ENCODE measurements at regions not wholly inside any gene's neighbourhood (a gene's known extent, or its start where the extent isn't known, plus 50 kb on each side); places are given as distances from the start of the nearest gene placed in this dataset.

DNA sequence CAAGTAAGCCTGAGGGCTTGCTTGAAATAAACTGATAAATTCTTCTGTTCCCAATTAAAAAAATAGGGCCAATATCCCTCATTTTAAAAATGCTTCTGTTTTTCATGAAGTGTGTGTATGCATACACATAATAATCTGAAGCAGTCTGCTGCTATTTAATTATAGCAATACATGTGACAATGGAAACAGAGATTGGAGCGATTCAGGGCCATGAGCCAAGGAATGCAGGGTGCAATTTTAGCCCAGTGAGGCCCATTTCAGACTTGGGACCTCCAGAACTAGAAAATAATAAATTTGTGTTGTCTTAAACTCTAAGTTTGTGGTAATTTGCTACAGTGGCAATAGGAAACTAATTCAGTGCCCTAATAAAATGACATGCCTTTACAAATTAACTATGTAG is 264.9 kb downstream of the LTN1 start:
- Histone ChIP-seq H3F3A (ENCODE audit: insufficient read depth) (no peaks in the 10 kb centered on the region), H3K27me3 (ENCODE audit: low read length) (no peaks in the 10 kb centered on the region), H3K9me2 (replicated peaks; ENCODE audit: insufficient read depth, low read length) (no peaks in the 10 kb centered on the region), H3K36me3 (ENCODE audit: low read length) (no peaks in the 10 kb centered on the region), H3K27ac (ENCODE audit: low read depth, low read length) (no peak overlapping the region), H2AFZ (ENCODE audit: low read depth, low read length, severe bottlenecking) (no peak overlapping the region), H3K4me2 (ENCODE audit: low read depth, low read length, poor library complexity, severe bottlenecking) (no peak overlapping the region), H3K9me3 (ENCODE audit: insufficient read depth, low read length) (no peaks in the 10 kb centered on the region), H3K4me3 (ENCODE audit: insufficient read depth, low read length, poor library complexity, severe bottlenecking) (no peak overlapping the region), H4K20me1 (ENCODE audit: low read depth, low read length) (no peaks in the 10 kb centered on the region), H3K79me2 (ENCODE audit: insufficient read depth, low read length) (no peaks in the 10 kb centered on the region), H3K9ac (ENCODE audit: low read length) (no peak overlapping the region)
- TF ChIP-seq, protein P1, sequence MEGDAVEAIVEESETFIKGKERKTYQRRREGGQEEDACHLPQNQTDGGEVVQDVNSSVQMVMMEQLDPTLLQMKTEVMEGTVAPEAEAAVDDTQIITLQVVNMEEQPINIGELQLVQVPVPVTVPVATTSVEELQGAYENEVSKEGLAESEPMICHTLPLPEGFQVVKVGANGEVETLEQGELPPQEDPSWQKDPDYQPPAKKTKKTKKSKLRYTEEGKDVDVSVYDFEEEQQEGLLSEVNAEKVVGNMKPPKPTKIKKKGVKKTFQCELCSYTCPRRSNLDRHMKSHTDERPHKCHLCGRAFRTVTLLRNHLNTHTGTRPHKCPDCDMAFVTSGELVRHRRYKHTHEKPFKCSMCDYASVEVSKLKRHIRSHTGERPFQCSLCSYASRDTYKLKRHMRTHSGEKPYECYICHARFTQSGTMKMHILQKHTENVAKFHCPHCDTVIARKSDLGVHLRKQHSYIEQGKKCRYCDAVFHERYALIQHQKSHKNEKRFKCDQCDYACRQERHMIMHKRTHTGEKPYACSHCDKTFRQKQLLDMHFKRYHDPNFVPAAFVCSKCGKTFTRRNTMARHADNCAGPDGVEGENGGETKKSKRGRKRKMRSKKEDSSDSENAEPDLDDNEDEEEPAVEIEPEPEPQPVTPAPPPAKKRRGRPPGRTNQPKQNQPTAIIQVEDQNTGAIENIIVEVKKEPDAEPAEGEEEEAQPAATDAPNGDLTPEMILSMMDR (IDR thresholded peaks at IDR 0.05; ENCODE audit: insufficient read depth, low read length, poor library complexity, severe bottlenecking), result no peak
- no peak for TF ChIP-seq EZH2phosphoT487 (conservative IDR thresholded peaks at IDR 0.05; ENCODE audit: low read length)

DNA sequence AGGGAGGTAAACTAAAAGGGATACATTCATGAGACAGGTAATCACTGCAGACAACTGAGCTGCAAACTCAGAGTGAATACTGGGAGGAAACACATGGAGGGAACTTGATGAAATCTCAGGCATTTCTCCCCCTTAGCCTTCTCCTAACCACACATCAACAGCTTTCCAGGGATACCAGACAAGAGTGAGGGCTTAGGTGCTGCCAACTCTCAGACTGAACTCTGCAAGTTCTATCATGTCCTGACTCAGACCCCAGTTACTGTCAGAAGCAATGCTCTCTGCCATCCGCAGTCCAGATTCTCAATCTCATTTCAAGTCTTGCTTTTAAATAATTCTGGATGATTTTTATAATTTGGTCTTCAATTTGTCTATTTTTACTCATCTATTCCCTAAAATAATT is 267.3 kb downstream of the LTN1 start:
- Histone ChIP-seq H3K9ac (ENCODE audit: low read length) (no peak overlapping the region), H3F3A (ENCODE audit: insufficient read depth) (no peaks in the 10 kb centered on the region), H3K4me2 (ENCODE audit: low read depth, low read length, poor library complexity, severe bottlenecking) (no peak overlapping the region), H3K9me2 (replicated peaks; ENCODE audit: insufficient read depth, low read length) (no peaks in the 10 kb centered on the region), H3K27ac (ENCODE audit: low read depth, low read length) (no peak overlapping the region), H2AFZ (ENCODE audit: low read depth, low read length, severe bottlenecking) (no peak overlapping the region), H3K27me3 (ENCODE audit: low read length) (no peaks in the 10 kb centered on the region), H3K9me3 (ENCODE audit: insufficient read depth, low read length) (no peaks in the 10 kb centered on the region), H3K4me3 (ENCODE audit: insufficient read depth, low read length, poor library complexity, severe bottlenecking) (no peak overlapping the region), H3K36me3 (ENCODE audit: low read length) (no peaks in the 10 kb centered on the region), H3K79me2 (ENCODE audit: insufficient read depth, low read length) (no peaks in the 10 kb centered on the region), H4K20me1 (ENCODE audit: low read depth, low read length) (no peaks in the 10 kb centered on the region)
- no peak for TF ChIP-seq EZH2phosphoT487 (conservative IDR thresholded peaks at IDR 0.05; ENCODE audit: low read length)
- TF ChIP-seq, protein P1 (IDR thresholded peaks at IDR 0.05; ENCODE audit: insufficient read depth, low read length, poor library complexity, severe bottlenecking), result no peak

DNA sequence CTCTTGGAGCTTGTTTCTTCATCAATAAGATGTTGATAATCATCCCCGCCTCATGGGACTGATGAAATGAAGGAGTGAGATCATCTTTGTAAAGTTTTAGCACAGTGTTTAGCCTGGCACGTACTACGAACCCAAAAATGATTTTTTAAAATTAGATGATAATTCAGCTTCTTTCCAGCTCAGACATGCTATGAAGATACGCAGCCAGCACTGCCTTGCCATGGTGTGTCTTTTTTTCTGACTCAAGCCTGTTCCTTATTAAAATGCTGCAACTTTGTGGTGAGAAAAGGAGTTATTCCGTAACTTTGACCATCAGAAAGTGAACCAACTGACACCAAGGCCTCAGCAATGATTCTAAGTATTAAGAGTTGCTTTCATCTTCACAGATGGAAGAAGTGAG is 269.0 kb downstream of the LTN1 start:
- Histone ChIP-seq H3K4me2 (ENCODE audit: low read depth, low read length, poor library complexity, severe bottlenecking) (no peak overlapping the region), H3K9me3 (ENCODE audit: insufficient read depth, low read length) (peaks cover 8% of the 10 kb centered on the region; the same call in 1 of the 2 replicates), H3F3A (ENCODE audit: insufficient read depth) (no peaks in the 10 kb centered on the region), H3K27me3 (ENCODE audit: low read length) (no peaks in the 10 kb centered on the region), H3K9me2 (replicated peaks; ENCODE audit: insufficient read depth, low read length) (no peaks in the 10 kb centered on the region), H3K27ac (ENCODE audit: low read depth, low read length) (no peak overlapping the region), H3K9ac (ENCODE audit: low read length) (no peak overlapping the region), H3K79me2 (ENCODE audit: insufficient read depth, low read length) (no peaks in the 10 kb centered on the region), H2AFZ (ENCODE audit: low read depth, low read length, severe bottlenecking) (no peak overlapping the region), H4K20me1 (ENCODE audit: low read depth, low read length) (no peaks in the 10 kb centered on the region), H3K4me3 (ENCODE audit: insufficient read depth, low read length, poor library complexity, severe bottlenecking) (no peak overlapping the region), H3K36me3 (ENCODE audit: low read length) (no peaks in the 10 kb centered on the region)
- no peak for TF ChIP-seq EZH2phosphoT487 (conservative IDR thresholded peaks at IDR 0.05; ENCODE audit: low read length)
- TF ChIP-seq, protein P1 (IDR thresholded peaks at IDR 0.05; ENCODE audit: insufficient read depth, low read length, poor library complexity, severe bottlenecking), result no peak
